ENCODE measurements at regions not wholly inside any gene's neighbourhood (a gene's known extent, or its start where the extent isn't known, plus 50 kb on each side); places are given as distances from the start of the nearest gene placed in this dataset.
"Not testable (repeated sequence)": the region's sequence is repeated elsewhere in the genome, so short reads cannot be mapped to it uniquely, and the experiment has no call there.

DNA sequence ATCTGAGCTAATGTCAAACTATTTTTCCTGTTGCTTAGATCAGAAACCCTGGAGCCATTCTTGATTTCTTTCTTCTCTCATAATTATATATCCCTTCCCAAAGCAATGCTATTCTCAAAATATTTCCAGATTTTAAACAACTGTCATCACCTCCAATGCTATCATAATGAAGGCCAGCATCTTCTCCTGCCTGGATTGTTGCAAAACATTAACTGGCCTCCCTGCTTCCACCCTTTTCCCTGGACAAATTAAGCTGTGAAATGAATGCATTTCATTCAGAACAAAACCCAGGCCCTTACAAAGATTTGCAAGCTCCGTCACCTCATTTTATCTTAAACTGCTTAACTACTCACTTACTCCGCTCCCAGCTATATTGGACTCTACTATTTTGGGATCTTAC lies 535.3 kb upstream of the HS3ST5 start:
- no peak overlapping the region for H3K9ac ChIP-seq (ENCODE audit: insufficient read length)
- H3K4me3 ChIP-seq: no peak overlapping the region
- TF ChIP-seq FOXP2 (optimal IDR thresholded peaks at IDR 0.05; ENCODE audit: control extremely low read depth, extremely low read length, insufficient read depth) (no peak), POLR2AphosphoS5 (IDR thresholded peaks at IDR 0.05; ENCODE audit: borderline replicate concordance, low read depth, low read length) (no peak), EZH2 (IDR thresholded peaks at IDR 0.05) (no peak)
- no peaks in the 10 kb centered on the region for H3K36me3 ChIP-seq (ENCODE audit: insufficient read depth, low read length)
- no peaks in the 10 kb centered on the region for H3K9me3 ChIP-seq (ENCODE audit: low read depth, low read length)
- DNase-seq (ENCODE audit: low read depth, low spot score): no peak
- no peak overlapping the region for H3K27ac ChIP-seq

DNA sequence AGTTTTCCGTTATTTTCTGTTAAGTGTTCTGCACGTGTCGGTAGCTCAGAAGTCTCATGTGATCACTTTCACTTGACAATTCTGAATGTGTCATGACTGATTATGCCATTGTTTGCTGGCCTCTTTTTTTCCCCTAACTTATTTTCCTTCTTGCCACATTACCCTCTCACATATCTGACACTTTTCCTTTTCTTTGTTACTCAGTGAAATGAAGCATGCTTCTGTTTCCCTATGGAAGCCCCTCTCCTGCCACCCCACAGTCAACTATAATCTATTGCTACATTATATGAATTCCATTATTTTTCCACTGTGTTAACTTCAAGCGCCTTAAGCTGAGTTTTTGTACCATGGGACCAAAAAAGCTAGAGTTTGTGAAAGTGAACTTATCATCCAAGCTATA lies 531.6 kb upstream of the HS3ST5 start:
- no peak overlapping the region for H3K4me3 ChIP-seq
- no peak for TF ChIP-seq FOXP2 (optimal IDR thresholded peaks at IDR 0.05; ENCODE audit: control extremely low read depth, extremely low read length, insufficient read depth)
- no peak for TF ChIP-seq POLR2AphosphoS5 (IDR thresholded peaks at IDR 0.05; ENCODE audit: borderline replicate concordance, low read depth, low read length)
- TF ChIP-seq EZH2 (IDR thresholded peaks at IDR 0.05): no peak
- no peak overlapping the region for H3K9ac ChIP-seq (ENCODE audit: insufficient read length)
- no peaks in the 10 kb centered on the region for H3K36me3 ChIP-seq (ENCODE audit: insufficient read depth, low read length)
- no peak for DNase-seq (ENCODE audit: low read depth, low spot score)
- H3K9me3 ChIP-seq (ENCODE audit: low read depth, low read length): no peaks in the 10 kb centered on the region
- no peak overlapping the region for H3K27ac ChIP-seq

DNA sequence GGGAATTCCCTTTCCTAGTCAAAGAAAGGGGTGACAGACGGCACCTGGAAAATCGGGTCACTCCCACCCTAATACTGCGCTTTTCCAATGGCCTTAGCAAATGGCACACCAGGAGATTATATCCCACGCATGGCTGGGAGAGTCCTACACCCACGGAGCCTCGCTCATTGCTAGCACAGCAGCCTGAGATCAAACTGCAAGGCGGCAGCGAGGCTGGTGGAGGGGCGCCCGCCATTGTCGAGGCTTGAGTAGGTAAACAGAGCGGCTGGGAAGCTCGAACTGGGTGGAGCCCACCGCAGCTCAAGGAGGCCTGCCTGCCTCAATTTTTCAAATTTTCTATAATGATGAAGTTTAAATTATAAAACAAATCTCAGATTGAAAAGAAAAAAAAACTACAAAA lies 522.7 kb upstream of the HS3ST5 start:
- H3K4me3 ChIP-seq; H3K9ac ChIP-seq (ENCODE audit: insufficient read length); H3K36me3 ChIP-seq (ENCODE audit: insufficient read depth, low read length); H3K27ac ChIP-seq; DNase-seq (ENCODE audit: low read depth, low spot score); H3K9me3 ChIP-seq (ENCODE audit: low read depth, low read length): not testable (repeated sequence)

DNA sequence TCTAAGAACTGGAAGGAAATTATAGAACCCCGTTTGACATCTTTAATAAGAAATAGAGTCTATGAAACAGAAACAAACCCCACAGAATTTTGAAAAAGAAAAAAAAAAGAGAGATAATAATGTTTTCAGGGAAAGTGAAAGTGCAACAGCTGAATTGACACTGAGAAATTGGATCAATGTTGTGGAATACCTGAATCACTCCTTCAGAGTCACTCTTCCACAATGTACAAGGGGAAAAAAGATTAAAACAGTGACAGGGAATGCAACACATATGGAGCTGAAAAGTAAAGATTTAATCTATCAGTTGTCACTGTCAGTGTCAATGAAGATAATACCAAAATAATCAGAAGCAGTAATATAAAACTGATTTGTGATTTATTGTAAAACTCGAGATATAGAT lies 520.8 kb upstream of the HS3ST5 start:
- Histone ChIP-seq H3K36me3 (ENCODE audit: insufficient read depth, low read length) (no peaks in the 10 kb centered on the region), H3K4me3 (no peak overlapping the region), H3K27ac (no peak overlapping the region), H3K9ac (ENCODE audit: insufficient read length) (no peak overlapping the region), H3K9me3 (ENCODE audit: low read depth, low read length) (no peaks in the 10 kb centered on the region)
- no peak for DNase-seq (ENCODE audit: low read depth, low spot score)
- TF ChIP-seq POLR2AphosphoS5 (IDR thresholded peaks at IDR 0.05; ENCODE audit: borderline replicate concordance, low read depth, low read length): no peak
- TF ChIP-seq EZH2 (IDR thresholded peaks at IDR 0.05): no peak
- TF ChIP-seq FOXP2 (optimal IDR thresholded peaks at IDR 0.05; ENCODE audit: control extremely low read depth, extremely low read length, insufficient read depth): no peak

DNA sequence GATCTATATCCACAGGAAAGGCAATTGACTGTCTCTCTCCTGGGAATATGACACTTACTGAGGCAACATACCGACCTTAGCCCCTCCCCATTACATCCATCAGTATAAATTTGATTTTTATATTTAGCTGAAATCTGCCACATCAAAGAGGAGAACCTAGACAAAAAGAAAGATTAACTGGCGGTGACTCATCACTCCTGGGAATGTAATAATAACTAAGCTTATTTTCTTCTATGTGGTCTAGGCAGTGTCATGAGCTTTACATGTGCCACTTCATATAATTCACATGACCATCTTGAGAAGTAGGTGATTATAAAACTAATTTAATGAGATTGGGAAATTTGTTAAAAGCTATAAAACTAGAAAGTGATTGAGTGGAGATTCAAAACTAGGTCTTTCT lies 520.0 kb upstream of the HS3ST5 start:
- no peak overlapping the region for H3K27ac ChIP-seq
- DNase-seq (ENCODE audit: low read depth, low spot score): no peak

DNA sequence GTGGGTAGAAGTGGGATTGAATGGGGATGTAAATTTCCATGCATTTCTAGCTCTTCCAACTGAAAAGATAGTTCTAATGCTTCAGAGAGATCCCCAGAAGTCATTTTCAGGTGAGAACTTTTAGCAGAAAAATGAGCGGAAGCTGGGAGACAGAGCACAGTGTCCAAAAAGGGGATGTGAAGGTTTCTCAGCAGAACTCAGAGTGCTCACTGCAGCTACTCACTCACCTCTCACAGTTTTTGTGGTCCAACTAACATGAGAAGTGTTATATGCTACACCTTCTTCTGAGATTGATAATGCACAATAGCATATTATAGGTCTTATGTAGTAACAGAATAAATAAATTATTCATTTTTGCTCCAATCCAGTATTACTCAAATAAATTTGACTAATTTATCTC lies 519.2 kb upstream of the HS3ST5 start:
- H3K4me3 ChIP-seq: no peak overlapping the region
- no peak for DNase-seq (ENCODE audit: low read depth, low spot score)
- no peak overlapping the region for H3K9ac ChIP-seq (ENCODE audit: insufficient read length)
- H3K36me3 ChIP-seq (ENCODE audit: insufficient read depth, low read length): no peaks in the 10 kb centered on the region
- no peak overlapping the region for H3K27ac ChIP-seq
- TF ChIP-seq EZH2 (IDR thresholded peaks at IDR 0.05) (no peak), POLR2AphosphoS5 (IDR thresholded peaks at IDR 0.05; ENCODE audit: borderline replicate concordance, low read depth, low read length) (no peak), FOXP2 (optimal IDR thresholded peaks at IDR 0.05; ENCODE audit: control extremely low read depth, extremely low read length, insufficient read depth) (no peak)
- no peaks in the 10 kb centered on the region for H3K9me3 ChIP-seq (ENCODE audit: low read depth, low read length)

More for the DNA sequence above, 520.0 kb upstream of the HS3ST5 start:
- TF ChIP-seq EZH2 (IDR thresholded peaks at IDR 0.05) (no peak), POLR2AphosphoS5 (IDR thresholded peaks at IDR 0.05; ENCODE audit: borderline replicate concordance, low read depth, low read length) (no peak), FOXP2 (optimal IDR thresholded peaks at IDR 0.05; ENCODE audit: control extremely low read depth, extremely low read length, insufficient read depth) (no peak)
- H3K4me3 ChIP-seq: no peak overlapping the region
- H3K36me3 ChIP-seq (ENCODE audit: insufficient read depth, low read length): no peaks in the 10 kb centered on the region
- no peak overlapping the region for H3K9ac ChIP-seq (ENCODE audit: insufficient read length)
- H3K9me3 ChIP-seq (ENCODE audit: low read depth, low read length): no peaks in the 10 kb centered on the region

DNA sequence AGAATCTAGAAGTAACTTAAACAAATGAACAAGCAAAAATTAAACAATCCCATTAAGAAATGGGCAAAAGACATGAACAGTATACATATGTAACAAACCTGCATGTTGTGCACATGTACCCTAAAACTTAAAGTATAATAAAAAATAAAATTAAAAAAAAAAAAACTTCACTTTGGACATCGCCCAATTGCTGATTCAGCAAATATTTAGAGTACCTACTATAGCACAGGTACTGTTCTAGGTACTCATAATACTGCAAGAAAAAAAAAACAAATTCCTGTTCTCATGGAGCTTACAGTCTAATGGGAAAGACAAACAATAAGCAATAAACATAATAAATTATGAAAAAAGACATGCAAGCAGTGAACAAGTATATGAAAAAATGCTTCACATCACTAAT lies 501.5 kb upstream of the HS3ST5 start:
- TF ChIP-seq EZH2 (IDR thresholded peaks at IDR 0.05) (no peak), FOXP2 (optimal IDR thresholded peaks at IDR 0.05; ENCODE audit: control extremely low read depth, extremely low read length, insufficient read depth) (no peak), POLR2AphosphoS5 (IDR thresholded peaks at IDR 0.05; ENCODE audit: borderline replicate concordance, low read depth, low read length) (no peak)
- H3K9ac ChIP-seq (ENCODE audit: insufficient read length): no peak overlapping the region
- H3K4me3 ChIP-seq: no peak overlapping the region
- no peak for DNase-seq (ENCODE audit: low read depth, low spot score)
- no peak overlapping the region for H3K27ac ChIP-seq
- no peaks in the 10 kb centered on the region for H3K36me3 ChIP-seq (ENCODE audit: insufficient read depth, low read length)
- H3K9me3 ChIP-seq (ENCODE audit: low read depth, low read length): no peaks in the 10 kb centered on the region

DNA sequence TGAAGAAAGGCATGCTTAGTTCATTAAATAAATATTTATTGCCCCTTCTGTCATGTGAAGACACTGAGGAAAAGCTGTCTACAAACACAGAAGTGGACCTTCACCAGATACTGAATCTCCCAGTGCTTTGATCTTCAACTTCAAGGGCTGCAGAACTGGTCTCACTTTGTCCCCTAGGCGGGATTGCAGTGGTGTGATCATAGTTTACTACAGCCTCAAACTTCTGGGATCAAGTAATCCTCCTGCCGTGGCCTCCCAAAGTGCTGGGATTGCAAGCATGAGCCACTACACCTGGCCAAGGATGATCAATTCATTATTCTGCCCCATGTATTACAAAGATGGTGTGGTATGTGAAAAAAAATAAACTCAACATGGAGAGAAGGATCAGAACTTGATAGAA lies 496.2 kb upstream of the HS3ST5 start:
- Histone ChIP-seq H3K36me3 (ENCODE audit: insufficient read depth, low read length) (no peaks in the 10 kb centered on the region), H3K4me3 (no peak overlapping the region), H3K9me3 (ENCODE audit: low read depth, low read length) (no peaks in the 10 kb centered on the region), H3K9ac (ENCODE audit: insufficient read length) (no peak overlapping the region), H3K27ac (no peak overlapping the region)
- DNase-seq (ENCODE audit: low read depth, low spot score): no peak
- TF ChIP-seq POLR2AphosphoS5 (IDR thresholded peaks at IDR 0.05; ENCODE audit: borderline replicate concordance, low read depth, low read length): no peak
- TF ChIP-seq EZH2 (IDR thresholded peaks at IDR 0.05): no peak
- no peak for TF ChIP-seq FOXP2 (optimal IDR thresholded peaks at IDR 0.05; ENCODE audit: control extremely low read depth, extremely low read length, insufficient read depth)

DNA sequence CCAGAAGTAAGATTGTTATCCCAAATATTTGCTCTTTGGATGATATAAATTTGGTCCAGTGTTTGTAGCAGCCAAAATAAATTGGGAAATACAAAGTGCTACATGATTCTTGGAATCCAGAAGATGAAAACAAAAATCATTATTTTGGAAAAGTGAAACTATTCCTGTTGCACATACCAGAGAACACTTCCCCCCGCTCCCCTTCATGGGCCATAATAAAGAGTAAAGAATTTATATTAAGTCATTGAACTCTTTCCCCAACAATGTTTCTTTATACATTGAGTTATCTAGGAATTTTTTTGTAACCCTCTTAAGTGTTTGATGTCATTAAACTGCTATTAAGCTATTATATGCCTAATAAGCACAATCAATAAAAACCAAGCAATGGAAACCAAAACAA lies 490.4 kb upstream of the HS3ST5 start:
- Histone ChIP-seq H3K27ac (no peak overlapping the region), H3K36me3 (ENCODE audit: insufficient read depth, low read length) (no peaks in the 10 kb centered on the region), H3K4me3 (no peak overlapping the region), H3K9ac (ENCODE audit: insufficient read length) (no peak overlapping the region), H3K9me3 (ENCODE audit: low read depth, low read length) (no peaks in the 10 kb centered on the region)
- TF ChIP-seq FOXP2 (optimal IDR thresholded peaks at IDR 0.05; ENCODE audit: control extremely low read depth, extremely low read length, insufficient read depth) (no peak), EZH2 (IDR thresholded peaks at IDR 0.05) (no peak), POLR2AphosphoS5 (IDR thresholded peaks at IDR 0.05; ENCODE audit: borderline replicate concordance, low read depth, low read length) (no peak)
- DNase-seq (ENCODE audit: low read depth, low spot score): no peak

All from SK-N-MC (cell line).